ENCODE measurements at regions not wholly inside any gene's neighbourhood (a gene's known extent, or its start where the extent isn't known, plus 50 kb on each side); places are given as distances from the start of the nearest gene placed in this dataset.

DNA sequence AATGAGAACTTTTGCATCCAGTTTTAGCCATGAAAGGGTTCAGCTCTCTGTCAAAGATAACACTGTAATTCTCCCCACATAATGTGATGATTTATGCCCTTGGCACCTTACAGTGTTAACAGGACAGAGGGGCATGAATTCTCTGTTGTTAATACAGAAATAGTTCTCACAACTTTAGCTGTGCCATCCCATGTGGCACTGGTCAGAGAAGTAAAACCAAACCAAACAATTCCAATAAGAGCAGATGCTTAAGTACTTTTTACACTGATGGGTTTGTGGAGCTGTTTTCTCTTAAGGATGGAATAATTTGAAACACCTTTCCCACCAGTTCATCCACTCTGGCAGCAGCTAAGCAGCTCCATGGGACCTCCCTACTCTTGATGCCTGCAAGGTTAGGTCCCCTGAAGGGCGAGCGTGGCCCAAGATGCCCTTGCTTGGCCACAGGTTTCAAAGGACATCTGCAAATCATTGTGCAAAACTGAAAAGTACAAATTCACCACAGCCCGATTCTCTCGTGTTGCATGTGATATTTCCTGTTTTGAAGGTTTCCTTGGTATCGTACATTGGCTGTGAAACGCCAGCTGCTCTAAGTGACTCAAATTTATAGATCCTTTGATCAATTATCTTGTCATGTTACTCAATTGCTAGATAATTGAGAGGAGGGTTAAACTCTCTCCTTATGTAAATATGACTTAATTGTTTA, 82.5 kb upstream of the CREB5 start:
- Mint-ChIP-seq H3K4me3 (no peak overlapping the region), H3K4me1 (peaks cover 10% of the 10 kb centered on the region), H3K27ac (peak overlapping the region in 1 of 7 donors; percentile 12), H3K36me3 (no peaks in the 10 kb centered on the region), H3K27me3 (ENCODE audit: low read depth in 3 of 3) (peaks cover 0 to 11% (median 2%) of the 10 kb centered on the region in 3 donors), H3K9me3 (peaks cover 0 to 9% (median 4%) of the 10 kb centered on the region in 7 donors)
- Histone ChIP-seq H3K4me1 (ENCODE audit: control insufficient read depth in 1 of 2, insufficient read depth in 2 of 2, low read length in 2 of 2) (peaks cover 4 to 10% of the 10 kb centered on the region in 2 donors), H2AFZ (ENCODE audit: insufficient read depth, low read depth, low read length, poor library complexity, severe bottlenecking) (no peak overlapping the region), H3K36me3 (replicated peaks in 1 of 2; ENCODE audit: control insufficient read depth in 1 of 2, insufficient read depth in 2 of 2, low read length in 2 of 2) (no peaks in the 10 kb centered on the region), H4K20me1 (ENCODE audit: insufficient read depth, low read length) (no peaks in the 10 kb centered on the region), H3K27me3 (ENCODE audit: control insufficient read depth in 2 of 2, insufficient read depth in 2 of 2, low read length in 2 of 2) (no peaks in the 10 kb centered on the region), H3K9ac (ENCODE audit: insufficient read depth, low read length, poor library complexity, severe bottlenecking) (no peak overlapping the region), H3K4me2 (replicated peaks; ENCODE audit: extremely low read depth, low read length, poor library complexity, severe bottlenecking) (peak overlapping the region; percentile 42), H3K27ac (ENCODE audit: low read depth in 1 of 2, low read length in 2 of 2) (no peak overlapping the region), H3K79me2 (ENCODE audit: insufficient read depth, low read length) (no peaks in the 10 kb centered on the region), H3K4me3 (replicated peaks in 1 of 3; ENCODE audit: low read depth in 2 of 3, low read length in 3 of 3) (peak overlapping the region in 1 of 3 experiments; percentile 26), H3K9me3 (replicated peaks in 1 of 2; ENCODE audit: control insufficient read depth in 1 of 2, insufficient read depth in 1 of 2, low read length in 2 of 2) (no peaks in the 10 kb centered on the region)
- WGBS (ENCODE audit: insufficient coverage): 17% methylated on average over 5 of the region's 6 CpGs
- peak in 2 of 3 donors; percentile 8 to 64 for DNase-seq
- intact Hi-C loops (cut with micrococcal nuclease): no loop called here
- TF ChIP-seq CTCF (IDR thresholded peaks at IDR 0.05): no peak

DNA sequence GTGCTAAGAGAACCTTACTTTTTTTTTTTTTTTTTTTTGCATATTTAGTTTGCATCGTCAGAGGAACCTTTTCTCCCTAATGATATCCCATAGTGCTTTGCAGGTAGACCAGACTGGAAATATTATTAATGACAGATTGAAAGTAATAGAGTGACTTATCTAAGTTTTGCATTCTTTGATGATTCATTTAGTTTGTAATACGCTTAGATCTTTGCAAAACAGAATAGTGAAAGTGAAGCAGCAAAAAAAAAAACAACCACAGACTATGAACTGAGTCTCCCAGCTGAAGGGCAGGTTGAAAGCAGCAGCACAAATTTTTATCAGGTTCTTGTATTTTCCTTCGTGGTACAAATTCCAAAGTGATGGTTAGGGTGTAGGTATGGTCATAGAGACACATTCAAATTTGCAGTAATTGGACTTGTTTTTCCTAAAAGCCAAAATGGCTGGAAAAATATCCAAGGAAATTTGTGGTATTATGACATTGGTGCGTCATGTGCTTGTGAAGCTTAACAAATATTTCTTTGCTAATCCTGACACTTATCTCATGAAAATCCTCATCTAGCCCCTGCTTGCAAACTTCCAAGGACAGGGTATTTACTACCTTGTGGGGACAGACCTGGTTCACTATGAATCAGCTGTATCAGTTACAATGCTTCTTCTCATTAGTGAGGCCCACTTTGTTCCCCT, 81.8 kb upstream of the CREB5 start:
- peak overlapping the region; percentile 42 for H3K4me2 ChIP-seq (replicated peaks; ENCODE audit: extremely low read depth, low read length, poor library complexity, severe bottlenecking)
- no peak for TF ChIP-seq CTCF (IDR thresholded peaks at IDR 0.05)

More for the DNA sequence above, 81.8 kb upstream of the CREB5 start:
- H3K4me1 ChIP-seq (ENCODE audit: control insufficient read depth in 1 of 2, insufficient read depth in 2 of 2, low read length in 2 of 2): peaks cover 4 to 10% of the 10 kb centered on the region in 2 donors
- no peaks in the 10 kb centered on the region for H3K36me3 ChIP-seq (replicated peaks in 1 of 2; ENCODE audit: control insufficient read depth in 1 of 2, insufficient read depth in 2 of 2, low read length in 2 of 2)
- Mint-ChIP-seq H3K27ac (no peak overlapping the region), H3K4me3 (peak overlapping the region in 1 of 2 donors; percentile 47), H3K36me3 (no peaks in the 10 kb centered on the region), H3K4me1 (peaks cover 10% of the 10 kb centered on the region), H3K27me3 (ENCODE audit: low read depth in 3 of 3) (peaks cover 2 to 11% (median 2%) of the 10 kb centered on the region in 3 donors), H3K9me3 (peaks cover 0 to 10% (median 5%) of the 10 kb centered on the region in 7 donors)
- WGBS (ENCODE audit: insufficient coverage): 80% methylated on average over 1 of the region's 4 CpGs
- H3K4me3 ChIP-seq (replicated peaks in 1 of 3; ENCODE audit: low read depth in 2 of 3, low read length in 3 of 3): peak overlapping the region in 1 of 3 experiments; percentile 26
- H3K9me3 ChIP-seq (replicated peaks in 1 of 2; ENCODE audit: control insufficient read depth in 1 of 2, insufficient read depth in 1 of 2, low read length in 2 of 2): no peaks in the 10 kb centered on the region
- no peaks in the 10 kb centered on the region for H4K20me1 ChIP-seq (ENCODE audit: insufficient read depth, low read length)
- no peak overlapping the region for H3K9ac ChIP-seq (ENCODE audit: insufficient read depth, low read length, poor library complexity, severe bottlenecking)
- H2AFZ ChIP-seq (ENCODE audit: insufficient read depth, low read depth, low read length, poor library complexity, severe bottlenecking): no peak overlapping the region
- DNase-seq: peak in 1 of 3 donors; percentile 7
- intact Hi-C loops (cut with micrococcal nuclease): no loop called here
- no peaks in the 10 kb centered on the region for H3K79me2 ChIP-seq (ENCODE audit: insufficient read depth, low read length)
- no peaks in the 10 kb centered on the region for H3K27me3 ChIP-seq (ENCODE audit: control insufficient read depth in 2 of 2, insufficient read depth in 2 of 2, low read length in 2 of 2)
- no peak overlapping the region for H3K27ac ChIP-seq (ENCODE audit: low read depth in 1 of 2, low read length in 2 of 2)
